Mucosa of stomach (tissue), 1 donor: ENCODE measurements at regions not wholly inside any gene's neighbourhood (a gene's known extent, or its start where the extent isn't known, plus 50 kb on each side); places are given as distances from the start of the nearest gene placed in this dataset.

Source experiments
- H3K27me3 ChIP-seq: one replicate; pipeline ENCODE4 v1.7.0; 2013; ENCODE audit warnings: mild to moderate bottlenecking, low read length; ENCODE audit not compliant: control insufficient read depth, insufficient read depth
- H3K36me3 ChIP-seq: one replicate; pipeline ENCODE4 v1.7.0; 2013; ENCODE audit warnings: low read length; ENCODE audit not compliant: control insufficient read depth, insufficient read depth
- H3K4me1 ChIP-seq: one replicate; pipeline ENCODE4 v1.7.0; 2013; ENCODE audit warnings: mild to moderate bottlenecking, low read length; ENCODE audit not compliant: control insufficient read depth, insufficient read depth
- H3K4me3 ChIP-seq: one replicate; pipeline ENCODE4 v1.7.0; 2013; ENCODE audit warnings: low read length
- H3K9ac ChIP-seq: one replicate; pipeline ENCODE4 v1.7.0; 2013; ENCODE audit warnings: mild to moderate bottlenecking, low read length, moderate library complexity
- H3K9me3 ChIP-seq: one replicate; pipeline ENCODE4 v1.7.0; 2013; ENCODE audit warnings: mild to moderate bottlenecking, low read length, moderate library complexity; ENCODE audit not compliant: control insufficient read depth
- donor health status: Pancreatic carcinoma.

GRCh38 chr2:2664989-2665833 is 334.1 kb upstream of the MYT1L start:
- Histone ChIP-seq H3K9me3 (no peaks in the 10 kb centered on the region), H3K4me1 (no peaks in the 10 kb centered on the region), H3K9ac (no peak overlapping the region), H3K27me3 (no peaks in the 10 kb centered on the region), H3K4me3 (no peak overlapping the region), H3K36me3 (no peaks in the 10 kb centered on the region)

DNA sequence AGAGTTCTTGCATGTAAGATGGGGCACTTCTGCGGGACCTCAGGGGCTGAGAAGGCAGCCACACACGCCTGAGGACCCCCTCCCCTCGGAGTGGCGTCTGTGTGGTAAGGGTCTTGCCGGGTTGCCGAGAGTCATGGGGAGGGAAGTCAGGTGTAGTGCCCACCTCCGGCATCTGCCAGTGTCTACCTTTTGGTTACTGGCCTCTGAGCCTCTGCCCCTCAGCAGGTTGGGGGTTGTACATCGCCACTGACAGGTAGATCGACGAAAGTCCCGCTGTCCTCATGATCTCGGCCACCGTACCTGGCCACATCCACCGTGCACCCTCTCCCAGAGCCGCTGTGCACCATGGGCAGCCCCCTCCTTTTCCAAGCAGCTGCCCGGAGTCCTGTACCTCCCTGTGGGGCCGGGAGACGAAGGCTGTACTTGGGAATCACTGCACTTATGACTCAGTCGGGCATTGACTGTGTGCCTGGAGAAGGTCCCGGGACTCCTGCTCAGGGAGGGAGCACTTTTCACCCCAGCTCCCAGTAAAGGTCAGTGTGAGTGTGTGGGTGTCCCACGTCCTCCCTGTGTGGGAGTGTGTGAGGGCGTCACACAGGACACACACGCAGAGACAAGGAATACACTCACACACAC is 332.4 kb upstream of the MYT1L start:
- Histone ChIP-seq H3K27me3 (no peaks in the 10 kb centered on the region), H3K4me1 (no peaks in the 10 kb centered on the region), H3K4me3 (no peak overlapping the region), H3K9ac (no peak overlapping the region), H3K9me3 (no peaks in the 10 kb centered on the region), H3K36me3 (no peaks in the 10 kb centered on the region)

GRCh38 chr2:2662847-2663356 is 331.8 kb upstream of the MYT1L start:
- no peak overlapping the region for H3K4me3 ChIP-seq
- no peak overlapping the region for H3K9ac ChIP-seq
- H3K27me3 ChIP-seq: no peaks in the 10 kb centered on the region
- H3K4me1 ChIP-seq: no peaks in the 10 kb centered on the region
- H3K9me3 ChIP-seq: no peaks in the 10 kb centered on the region
- H3K36me3 ChIP-seq: no peaks in the 10 kb centered on the region

GRCh38 chr2:2662037-2662846 is 331.2 kb upstream of the MYT1L start:
- Histone ChIP-seq H3K36me3 (no peaks in the 10 kb centered on the region), H3K4me3 (no peak overlapping the region), H3K4me1 (no peaks in the 10 kb centered on the region), H3K27me3 (no peaks in the 10 kb centered on the region), H3K9ac (no peak overlapping the region), H3K9me3 (no peaks in the 10 kb centered on the region)

DNA sequence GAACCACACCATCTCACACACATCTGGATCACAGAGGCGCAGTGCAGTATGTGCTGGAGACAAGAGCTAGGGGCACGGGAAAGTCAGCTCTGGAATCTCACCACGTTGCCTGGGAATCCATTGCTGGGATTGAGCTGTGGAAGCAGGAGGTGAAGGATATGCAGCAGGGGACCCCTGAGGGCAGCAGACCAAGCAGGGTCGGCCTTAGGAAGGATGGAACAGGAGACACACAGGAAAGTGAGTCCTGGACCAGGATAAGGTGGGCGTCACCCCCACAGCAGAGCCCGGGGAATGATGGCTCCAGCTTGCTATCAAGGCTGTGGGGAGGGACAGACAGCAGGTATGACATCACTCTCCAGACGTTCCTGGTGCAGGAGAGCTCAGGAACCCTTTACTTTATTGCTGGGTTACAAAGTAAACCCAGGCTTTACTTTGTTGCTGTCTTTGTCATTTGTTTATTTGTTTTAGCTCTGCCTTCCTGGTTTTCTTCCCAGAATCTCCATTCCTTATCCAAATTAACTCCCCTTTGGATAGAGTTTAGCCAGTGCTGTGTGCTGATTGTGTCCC is 329.8 kb upstream of the MYT1L start:
- H3K9me3 ChIP-seq: no peaks in the 10 kb centered on the region
- H3K36me3 ChIP-seq: no peaks in the 10 kb centered on the region
- no peaks in the 10 kb centered on the region for H3K27me3 ChIP-seq
- no peak overlapping the region for H3K9ac ChIP-seq
- no peaks in the 10 kb centered on the region for H3K4me1 ChIP-seq
- no peak overlapping the region for H3K4me3 ChIP-seq

- Histone ChIP-seq H3K36me3 (no peaks in the 10 kb centered on the region), H3K4me1 (no peaks in the 10 kb centered on the region), H3K27me3 (no peaks in the 10 kb centered on the region), H3K9me3 (no peaks in the 10 kb centered on the region), H3K9ac (no peak overlapping the region), H3K4me3 (no peak overlapping the region)
These were observed 326.3 kb upstream of the MYT1L start for GRCh38 chr2:2657121-2657962.

- H3K4me1 ChIP-seq: no peaks in the 10 kb centered on the region
- H3K36me3 ChIP-seq: no peaks in the 10 kb centered on the region
- no peak overlapping the region for H3K9ac ChIP-seq
- no peak overlapping the region for H3K4me3 ChIP-seq
- no peaks in the 10 kb centered on the region for H3K27me3 ChIP-seq
- H3K9me3 ChIP-seq: no peaks in the 10 kb centered on the region
These were observed 325.3 kb upstream of the MYT1L start for GRCh38 chr2:2656115-2657011.

DNA sequence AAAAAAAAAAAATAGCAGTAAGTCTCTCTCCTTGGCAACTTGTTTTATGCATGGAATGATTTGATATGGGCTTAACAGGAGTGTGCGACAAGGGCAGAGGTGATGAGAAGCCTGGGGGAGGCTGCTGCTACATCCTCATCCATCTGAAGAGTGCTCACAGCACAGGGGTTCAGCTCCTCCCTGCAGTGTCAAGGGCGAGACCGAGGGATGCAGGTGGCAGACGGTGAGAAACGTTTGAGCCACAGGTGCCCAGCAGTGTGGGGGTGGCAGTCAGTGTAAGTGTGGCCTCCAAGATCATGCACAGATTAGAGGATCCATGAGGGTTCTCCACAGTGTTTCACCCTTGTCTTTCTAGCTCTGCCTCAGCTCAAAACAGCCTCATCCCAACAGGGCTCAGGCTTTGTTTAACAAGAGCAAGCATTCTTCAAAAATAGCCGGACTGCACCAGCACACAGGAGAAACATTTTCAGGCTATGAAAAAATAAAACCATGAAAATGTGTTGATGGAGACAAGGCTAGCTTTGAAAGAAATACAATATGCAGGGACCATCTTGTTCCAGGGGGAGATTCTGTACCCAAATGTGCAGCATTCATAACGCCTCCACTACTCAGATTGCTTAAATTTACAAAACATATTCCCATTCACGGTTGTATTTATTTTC is 324.5 kb upstream of the MYT1L start:
- H3K4me3 ChIP-seq: no peak overlapping the region
- H3K9ac ChIP-seq: no peak overlapping the region
- no peaks in the 10 kb centered on the region for H3K4me1 ChIP-seq

GRCh38 chr2:2653231-2653630 is 322.2 kb upstream of the MYT1L start:
- H3K9me3 ChIP-seq: no peaks in the 10 kb centered on the region
- H3K9ac ChIP-seq: no peak overlapping the region
- H3K27me3 ChIP-seq: no peaks in the 10 kb centered on the region
- H3K4me1 ChIP-seq: no peaks in the 10 kb centered on the region
- H3K36me3 ChIP-seq: no peaks in the 10 kb centered on the region
- no peak overlapping the region for H3K4me3 ChIP-seq

More for the DNA sequence above, 324.5 kb upstream of the MYT1L start:
- H3K9me3 ChIP-seq: no peaks in the 10 kb centered on the region
- H3K27me3 ChIP-seq: no peaks in the 10 kb centered on the region
- H3K36me3 ChIP-seq: no peaks in the 10 kb centered on the region

DNA sequence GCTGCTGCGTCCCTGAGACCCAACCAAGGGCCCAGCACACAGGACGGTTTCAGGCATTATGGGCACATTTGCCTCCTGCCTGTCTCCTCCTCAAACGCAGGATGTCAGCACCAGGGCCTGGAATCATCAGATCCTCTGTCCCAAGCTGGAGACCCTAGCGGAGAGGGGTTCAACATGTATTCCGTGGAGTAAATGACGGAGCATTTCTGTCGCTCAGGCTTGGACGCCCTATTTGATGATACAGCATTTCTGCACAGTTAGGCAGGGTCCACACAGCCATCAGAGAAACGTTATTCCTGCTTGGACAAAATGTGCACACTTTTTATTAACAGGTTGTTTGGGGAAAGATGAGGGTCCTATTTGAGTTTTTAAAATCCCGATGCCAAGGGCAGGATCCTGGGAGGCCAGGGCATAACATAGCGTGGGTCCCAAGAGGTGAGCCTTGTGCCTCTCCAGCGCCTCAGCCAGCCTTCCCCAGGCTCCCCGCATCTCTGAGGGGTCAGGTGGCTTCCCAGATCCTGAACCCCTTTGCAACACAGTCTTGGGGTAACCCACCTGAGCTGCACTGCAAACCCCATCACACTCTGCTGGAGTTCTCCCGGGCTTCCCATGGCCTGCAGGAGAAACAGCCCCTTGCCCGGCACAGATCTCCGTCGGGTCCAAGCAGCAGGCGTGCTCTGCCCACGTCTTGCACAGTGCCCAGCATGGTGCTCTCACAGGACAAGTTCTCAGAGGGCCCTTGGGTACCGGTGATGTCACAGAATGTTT is 319.7 kb upstream of the MYT1L start:
- no peak overlapping the region for H3K4me3 ChIP-seq
- H3K27me3 ChIP-seq: no peaks in the 10 kb centered on the region
- H3K9ac ChIP-seq: no peak overlapping the region
- H3K4me1 ChIP-seq: no peaks in the 10 kb centered on the region
- no peaks in the 10 kb centered on the region for H3K9me3 ChIP-seq
- H3K36me3 ChIP-seq: no peaks in the 10 kb centered on the region
